Lung (tissue), 11 donors: ENCODE measurements at regions not wholly inside any gene's neighbourhood (a gene's known extent, or its start where the extent isn't known, plus 50 kb on each side); places are given as distances from the start of the nearest gene placed in this dataset.
A peak's percentile ranks its signal among the peaks of the same experiment; 100 is the strongest.

Source experiments
- ATAC-seq: fragments of 200-7000 bp; cut with Tn5 transposase; one replicate; pipeline ENCODE4 v1.9.1; 2020; ENCODE audit warnings: moderate number of reproducible peaks; ENCODE audit not compliant: insufficient read depth, low FRiP score
- DNase-seq, 3 donors: peaks; one replicate each; pipeline ENCODE4 v3.0.0-alpha.2; 2013 to 2017
- H3K27ac ChIP-seq, 2 donors: one replicate each; pipeline ENCODE4 v1.5.1; 2013; ENCODE audit warnings: mild to moderate bottlenecking in 2 of 2, moderate library complexity in 2 of 2, control low read depth in 1 of 2, inconsistent platforms in 1 of 2, low read depth in 1 of 2, low read length in 1 of 2
- H3K27me3 ChIP-seq, 3 donors: one replicate each; pipeline ENCODE4 v1.5.1; 2013; ENCODE audit warnings: low read length in 2 of 3; ENCODE audit not compliant: control insufficient read depth in 3 of 3, insufficient read depth in 3 of 3
- H3K36me3 ChIP-seq, 4 donors: one replicate each; pipeline ENCODE4 v1.5.1; 2013; ENCODE audit warnings: low read length in 4 of 4, mild to moderate bottlenecking in 1 of 4, moderate library complexity in 1 of 4; ENCODE audit not compliant: control insufficient read depth in 4 of 4, insufficient read depth in 4 of 4
- H3K4me1 ChIP-seq, 5 donors: one replicate each; pipeline ENCODE4 v1.5.1; 2013; ENCODE audit warnings: low read length in 5 of 5, mild to moderate bottlenecking in 2 of 5, moderate library complexity in 1 of 5; ENCODE audit not compliant: control insufficient read depth in 5 of 5, insufficient read depth in 5 of 5
- H3K4me3 ChIP-seq: one replicate; pipeline ENCODE4 v1.5.1; 2013; ENCODE audit warnings: mild to moderate bottlenecking, control low read depth, moderate library complexity
- H3K9ac ChIP-seq, 2 donors: one replicate each; pipeline ENCODE4 v1.5.1; 2013; ENCODE audit warnings: low read length in 2 of 2, control low read depth in 1 of 2; ENCODE audit not compliant: insufficient read depth in 1 of 2
- H3K9me3 ChIP-seq, 4 donors: one replicate each; pipeline ENCODE4 v1.5.1; 2013; ENCODE audit warnings: low read length in 3 of 4, mild to moderate bottlenecking in 1 of 4, moderate library complexity in 1 of 4; ENCODE audit not compliant: control insufficient read depth in 4 of 4, insufficient read depth in 3 of 4
- WGBS, 2 donors: extraction: QIAGEN DNeasy Blood & Tissue Kit; methylation state at CpG; one replicate each; pipeline ENCODE4 v1.1.7; 2013; 5-methylcytosine and 5-hydroxymethylcytosine counted together
- TF ChIP-seq, protein P1 (sequence below): IDR thresholded peaks from 2 replicates; pipeline ENCODE4 v1.5.1; 2012; ENCODE audit warnings: mild to moderate bottlenecking; ENCODE audit errors: control extremely low read depth, extremely low read depth
- donor health status: control.
- donor health status: control.
- donor health status: Bipolar disorder and iron deficiency.
- donor health status: healthy.
- donor health status: DM: yes; HTN: yes; CAD: no.

GRCh38 chr13:91085127-91085526 is 262.4 kb upstream of the MIR17HG start:
- WGBS, 2 donors: 52 to 55% methylated on average over 1 of the region's 1 CpG
- H3K27me3 ChIP-seq: no peaks in the 10 kb centered on the region
- H3K36me3 ChIP-seq: no peaks in the 10 kb centered on the region
- ATAC-seq (no peak), DNase-seq (no peak)
- no peaks in the 10 kb centered on the region for H3K4me1 ChIP-seq
- no peak overlapping the region for H3K4me3 ChIP-seq
- H3K9ac ChIP-seq: no peak overlapping the region
- H3K9me3 ChIP-seq: no peaks in the 10 kb centered on the region
- TF ChIP-seq, protein P1, sequence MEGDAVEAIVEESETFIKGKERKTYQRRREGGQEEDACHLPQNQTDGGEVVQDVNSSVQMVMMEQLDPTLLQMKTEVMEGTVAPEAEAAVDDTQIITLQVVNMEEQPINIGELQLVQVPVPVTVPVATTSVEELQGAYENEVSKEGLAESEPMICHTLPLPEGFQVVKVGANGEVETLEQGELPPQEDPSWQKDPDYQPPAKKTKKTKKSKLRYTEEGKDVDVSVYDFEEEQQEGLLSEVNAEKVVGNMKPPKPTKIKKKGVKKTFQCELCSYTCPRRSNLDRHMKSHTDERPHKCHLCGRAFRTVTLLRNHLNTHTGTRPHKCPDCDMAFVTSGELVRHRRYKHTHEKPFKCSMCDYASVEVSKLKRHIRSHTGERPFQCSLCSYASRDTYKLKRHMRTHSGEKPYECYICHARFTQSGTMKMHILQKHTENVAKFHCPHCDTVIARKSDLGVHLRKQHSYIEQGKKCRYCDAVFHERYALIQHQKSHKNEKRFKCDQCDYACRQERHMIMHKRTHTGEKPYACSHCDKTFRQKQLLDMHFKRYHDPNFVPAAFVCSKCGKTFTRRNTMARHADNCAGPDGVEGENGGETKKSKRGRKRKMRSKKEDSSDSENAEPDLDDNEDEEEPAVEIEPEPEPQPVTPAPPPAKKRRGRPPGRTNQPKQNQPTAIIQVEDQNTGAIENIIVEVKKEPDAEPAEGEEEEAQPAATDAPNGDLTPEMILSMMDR: no peak
- H3K27ac ChIP-seq: no peak overlapping the region

GRCh38 chr13:91086936-91087716 is 260.4 kb upstream of the MIR17HG start:
- TF ChIP-seq, protein P1: no peak
- H3K9ac ChIP-seq: no peak overlapping the region
- 40 to 41% methylated on average over 2 of the region's 2 CpGs for WGBS, 2 donors

GRCh38 chr13:91097269-91097668 is 250.2 kb upstream of the MIR17HG start:
- no peaks in the 10 kb centered on the region for H3K4me1 ChIP-seq
- no peak overlapping the region for H3K27ac ChIP-seq
- no peaks in the 10 kb centered on the region for H3K9me3 ChIP-seq
- no peaks in the 10 kb centered on the region for H3K36me3 ChIP-seq
- WGBS, 2 donors: 87 to 99% methylated on average over 5 of the region's 5 CpGs
- H3K4me3 ChIP-seq: no peak overlapping the region
- TF ChIP-seq, protein P1: no peak
- DNase-seq (no peak), ATAC-seq (no peak)
- no peaks in the 10 kb centered on the region for H3K27me3 ChIP-seq
- no peak overlapping the region for H3K9ac ChIP-seq

More at GRCh38 chr13:91086936-91087716, 260.4 kb upstream of the MIR17HG start:
- H3K4me1 ChIP-seq: no peaks in the 10 kb centered on the region
- H3K36me3 ChIP-seq: no peaks in the 10 kb centered on the region
- peak in 2 of 3 donors; percentile 3 to 25 for DNase-seq
- ATAC-seq: no peak
- H3K27ac ChIP-seq: no peak overlapping the region
- H3K27me3 ChIP-seq: no peaks in the 10 kb centered on the region
- no peaks in the 10 kb centered on the region for H3K9me3 ChIP-seq
- no peak overlapping the region for H3K4me3 ChIP-seq
